ENCODE measurements at regions not wholly inside any gene's neighbourhood (a gene's known extent, or its start where the extent isn't known, plus 50 kb on each side); places are given as distances from the start of the nearest gene placed in this dataset.

- no peak for DNase-seq (ENCODE audit: low read depth, low spot score)
Measured at GRCh38 chr2:128808462-128809258, 490.0 kb upstream of the HS6ST1 start.

DNA sequence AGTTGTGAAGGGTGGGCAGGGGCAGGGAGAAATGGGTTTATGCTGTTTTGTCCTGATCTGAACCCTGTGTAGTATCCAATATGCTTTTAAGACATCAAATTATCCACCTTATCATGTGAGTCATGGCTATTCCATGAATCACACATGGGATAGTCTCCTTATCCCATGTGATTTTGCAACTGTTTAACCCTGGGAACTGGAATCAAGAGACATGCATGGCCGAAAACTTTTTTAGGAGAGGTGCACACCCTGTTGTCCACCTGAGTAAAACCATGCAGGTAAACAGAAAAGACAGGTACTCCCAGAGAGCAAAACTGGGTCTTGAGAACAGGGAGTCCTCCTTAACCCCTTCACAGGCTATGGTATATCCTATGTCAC is 490.6 kb upstream of the HS6ST1 start:
- no peak for DNase-seq (ENCODE audit: low read depth, low spot score)

GRCh38 chr2:128809880-128810279 is 491.2 kb upstream of the HS6ST1 start:
- no peak for DNase-seq (ENCODE audit: low read depth, low spot score)

DNA sequence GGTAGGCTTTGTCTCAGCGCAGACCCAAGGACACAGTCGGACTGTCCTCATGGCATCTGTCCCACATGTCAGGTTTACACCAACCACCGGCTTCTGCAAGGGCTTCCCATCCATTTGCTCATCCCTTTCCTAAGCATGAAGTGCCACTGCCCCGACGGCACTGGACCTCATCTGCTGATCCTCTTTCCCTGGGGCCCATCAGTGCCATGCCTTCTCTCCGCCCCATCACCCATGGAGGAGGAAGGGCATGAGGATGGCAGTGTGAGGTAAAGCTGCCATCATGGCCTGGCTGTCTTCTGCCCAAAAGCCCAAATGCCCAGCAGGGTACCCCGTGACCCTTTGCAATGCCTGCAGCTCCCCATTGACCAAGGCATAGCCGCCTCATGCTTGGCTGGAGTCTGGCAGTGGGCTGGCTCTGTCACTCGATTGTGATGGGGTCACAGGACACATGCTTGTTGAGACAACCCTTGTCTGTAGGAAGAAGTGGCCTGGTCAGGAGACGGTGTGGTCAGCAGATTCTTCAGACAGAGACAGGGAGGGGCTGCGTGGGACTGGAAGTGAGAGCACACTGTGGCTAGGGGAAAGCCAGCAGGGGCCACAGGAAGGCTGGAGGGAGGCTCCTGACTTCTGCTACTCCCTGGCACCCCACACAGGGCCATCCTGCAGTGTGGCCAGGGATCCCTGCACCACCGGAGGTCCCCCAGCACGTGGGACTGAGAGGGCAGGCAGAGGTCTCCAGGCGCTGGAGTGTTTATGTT is 493.7 kb upstream of the HS6ST1 start:
- DNase-seq (ENCODE audit: low read depth, low spot score) = no peak

GRCh38 chr2:128813352-128814034 is 494.8 kb upstream of the HS6ST1 start:
- no peak for DNase-seq (ENCODE audit: low read depth, low spot score)

GRCh38 chr2:128815248-128815647 is 496.6 kb upstream of the HS6ST1 start:
- no peak for DNase-seq (ENCODE audit: low read depth, low spot score)

GRCh38 chr2:128817171-128817570 is 498.5 kb upstream of the HS6ST1 start:
- no peak for DNase-seq (ENCODE audit: low read depth, low spot score)

- no peak for DNase-seq (ENCODE audit: low read depth, low spot score)
Measured at GRCh38 chr2:128817813-128818212, 499.1 kb upstream of the HS6ST1 start.

DNA sequence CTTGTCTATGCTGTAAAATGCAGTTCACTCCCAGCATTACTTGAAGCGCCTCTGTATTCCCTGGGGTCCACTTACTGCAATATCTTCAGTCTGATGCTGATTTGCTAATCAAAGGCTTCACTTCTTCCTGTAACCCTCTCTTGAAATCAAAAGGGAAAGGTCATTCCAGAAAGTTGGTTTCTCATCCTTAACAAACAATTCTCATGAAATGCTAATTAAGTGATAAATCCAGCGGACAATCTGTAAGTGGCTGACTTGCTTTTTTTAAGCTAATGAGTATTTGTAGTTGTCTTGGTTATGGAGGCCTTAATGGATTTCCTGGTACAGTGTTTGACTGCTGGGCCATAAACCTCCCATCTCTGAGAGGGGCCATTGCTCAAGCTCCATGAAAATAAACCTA is 499.6 kb upstream of the HS6ST1 start:
- no peak for DNase-seq (ENCODE audit: low read depth, low spot score)

GRCh38 chr2:128818704-128819491 is 500.2 kb upstream of the HS6ST1 start:
- DNase-seq (ENCODE audit: low read depth, low spot score) = no peak

DNA sequence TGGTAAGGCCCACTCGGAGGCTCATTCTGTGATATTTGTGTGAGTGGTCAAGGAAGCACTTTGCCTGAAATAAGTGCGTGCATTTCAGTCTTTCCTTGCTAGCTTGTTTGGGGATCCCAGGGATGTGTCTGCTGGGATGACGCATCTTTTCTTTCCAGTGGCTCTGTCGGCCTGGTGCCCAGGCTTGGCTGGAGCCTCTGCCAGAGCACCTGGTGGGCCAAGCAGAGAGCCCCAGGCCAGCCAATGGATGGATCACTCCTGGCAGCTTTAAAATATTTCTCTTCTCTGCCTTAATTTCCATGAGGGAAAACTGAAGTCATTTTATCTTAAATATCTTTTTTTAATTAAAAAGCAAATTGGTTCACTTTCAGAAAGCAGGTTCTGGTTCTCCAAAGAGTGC is 501.8 kb upstream of the HS6ST1 start:
- DNase-seq (ENCODE audit: low read depth, low spot score) = no peak

- DNase-seq (ENCODE audit: low read depth, low spot score) = no peak
Measured at GRCh38 chr2:128821010-128821409, 502.3 kb upstream of the HS6ST1 start.

DNA sequence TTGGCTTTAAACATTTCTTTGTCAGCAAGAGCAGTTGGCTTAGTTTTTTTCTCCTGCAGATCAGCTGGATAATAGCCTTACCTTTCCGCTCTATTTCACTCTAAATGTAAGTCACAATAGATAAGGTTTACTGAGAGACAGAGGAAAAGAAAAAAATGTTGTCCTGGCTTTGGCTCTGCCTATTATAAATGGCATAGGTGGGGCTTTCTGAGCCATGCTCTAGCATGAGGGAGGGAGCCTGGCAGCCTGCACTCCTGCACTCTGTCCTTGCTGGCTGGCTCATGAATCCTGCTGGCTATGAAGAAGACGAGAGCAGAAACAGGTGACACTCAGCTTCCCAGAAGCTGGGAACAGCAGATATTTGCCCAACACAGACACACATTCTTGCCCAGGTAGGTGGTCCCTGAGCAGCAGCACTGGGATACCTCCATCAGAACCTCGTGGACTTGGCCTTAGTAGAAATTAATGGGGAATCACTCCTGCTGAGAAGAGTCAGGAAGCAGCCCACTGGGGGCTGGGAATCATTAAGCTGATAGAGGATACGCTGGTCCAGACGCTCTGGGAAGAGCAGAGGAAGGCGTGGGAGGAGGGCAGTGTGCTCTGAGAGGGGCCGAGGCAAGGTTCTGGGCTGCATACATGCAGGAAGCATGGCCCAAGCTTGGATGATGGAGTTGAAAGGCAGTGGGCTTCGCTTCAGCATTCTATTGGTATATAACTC is 514.4 kb upstream of the HS6ST1 start:
- no peak for DNase-seq (ENCODE audit: low read depth, low spot score)

- no peak for DNase-seq (ENCODE audit: low read depth, low spot score)
Measured at GRCh38 chr2:128833664-128834027, 515.0 kb upstream of the HS6ST1 start.

- no peak for DNase-seq (ENCODE audit: low read depth, low spot score)
Measured at GRCh38 chr2:128834207-128834879, 515.7 kb upstream of the HS6ST1 start.

GRCh38 chr2:128834880-128835252 is 516.2 kb upstream of the HS6ST1 start:
- DNase-seq (ENCODE audit: low read depth, low spot score) = no peak

GRCh38 chr2:128835342-128835855 is 516.7 kb upstream of the HS6ST1 start:
- no peak for DNase-seq (ENCODE audit: low read depth, low spot score)

GRCh38 chr2:128835974-128836373 is 517.3 kb upstream of the HS6ST1 start:
- no peak for DNase-seq (ENCODE audit: low read depth, low spot score)

GRCh38 chr2:128836559-128837100 is 518.0 kb upstream of the HS6ST1 start:
- DNase-seq (ENCODE audit: low read depth, low spot score) = no peak

GRCh38 chr2:128838244-128838643 is 519.6 kb upstream of the HS6ST1 start:
- no peak for DNase-seq (ENCODE audit: low read depth, low spot score)

Measured in smooth muscle cell of the brain vasculature (primary cell).